Left kidney (tissue), 1 donor: ENCODE measurements at regions not wholly inside any gene's neighbourhood (a gene's known extent, or its start where the extent isn't known, plus 50 kb on each side); places are given as distances from the start of the nearest gene placed in this dataset.
"Not testable (repeated sequence)": the region's sequence is repeated elsewhere in the genome, so short reads cannot be mapped to it uniquely, and the experiment has no call there.

Experiments used
- DNase-seq: peaks from one replicate; pipeline ENCODE4 v3.0.0-alpha.2; 2013

DNA sequence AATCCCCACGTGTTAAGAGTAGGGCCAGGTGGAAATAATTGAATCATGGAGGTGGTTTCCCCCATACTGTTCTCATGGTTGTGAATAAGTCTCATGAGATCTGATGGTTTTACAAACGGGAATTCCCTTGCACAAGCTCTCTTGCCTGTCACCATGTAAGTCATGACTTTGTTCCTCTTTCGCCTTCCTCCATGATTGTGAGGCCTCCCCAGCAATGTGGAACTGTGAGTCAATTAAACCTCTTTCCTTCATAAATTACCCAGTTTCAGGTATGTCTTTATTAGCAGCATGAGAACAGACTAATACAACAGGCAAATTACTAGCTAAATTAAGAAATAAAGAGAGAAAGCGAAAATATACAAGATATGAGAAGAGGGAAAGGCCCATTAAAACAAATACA lies 1822.6 kb upstream of the PIK3C3 start:
- DNase-seq = not testable (repeated sequence)

DNA sequence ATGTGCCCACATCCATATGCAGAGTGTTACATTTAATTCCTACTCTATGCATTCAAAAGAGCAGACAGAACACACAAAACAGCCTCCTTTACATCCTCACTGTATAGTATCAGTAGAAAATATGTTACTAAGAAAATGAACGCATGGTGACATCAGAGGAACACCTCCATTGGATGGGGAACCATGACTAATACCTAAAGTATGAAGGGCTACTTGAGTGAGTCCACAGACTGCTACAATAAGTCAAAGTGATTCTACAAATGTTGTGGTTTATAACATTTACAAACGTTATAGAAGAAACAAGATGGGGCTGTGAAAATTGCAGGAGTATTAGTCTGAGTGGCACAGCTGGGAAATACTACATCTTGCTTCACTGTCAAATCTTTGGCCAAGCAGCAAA lies 1830.9 kb upstream of the PIK3C3 start:
- no peak for DNase-seq

- DNase-seq = no peak
Measured at GRCh38 chr18:40120796-40121391, 1834.1 kb upstream of the PIK3C3 start.

DNA sequence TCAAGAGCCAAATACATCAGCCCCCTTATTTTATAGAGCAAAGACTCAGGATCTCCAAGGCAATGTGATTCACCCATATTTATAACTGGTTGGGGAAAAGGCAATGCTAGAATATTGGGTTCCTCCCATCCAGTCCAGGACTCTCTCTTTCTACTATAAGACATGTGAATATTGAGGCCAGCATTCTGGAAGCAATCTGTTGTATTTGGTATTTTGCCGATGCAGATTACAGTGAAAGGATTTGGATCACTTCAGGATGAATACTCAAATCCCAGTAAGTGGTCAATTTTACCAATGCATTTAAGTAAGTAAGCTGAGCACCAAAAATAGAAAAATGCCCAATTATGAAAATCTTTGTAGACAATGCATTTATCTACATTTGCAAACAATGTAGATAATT lies 1834.7 kb upstream of the PIK3C3 start:
- no peak for DNase-seq

DNA sequence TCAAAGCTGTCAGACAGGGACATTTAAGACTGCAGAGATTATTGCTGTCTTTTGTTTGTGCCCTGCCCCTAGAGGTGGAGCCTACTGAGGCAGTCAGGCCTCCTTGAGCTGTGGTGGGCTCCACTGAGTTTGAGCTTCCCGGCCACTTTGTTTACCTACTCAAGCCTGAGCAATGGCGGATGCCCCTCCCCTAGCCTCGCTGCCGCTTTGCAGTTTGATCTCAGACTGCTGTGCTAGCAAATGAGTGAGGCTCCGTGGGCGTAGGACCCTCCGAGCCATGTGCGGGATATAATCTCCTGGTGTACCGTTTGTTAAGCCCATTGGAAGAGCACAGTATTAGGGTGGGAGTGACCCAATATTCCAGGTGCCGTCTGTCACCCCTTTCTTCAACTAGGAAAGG lies 1835.5 kb upstream of the PIK3C3 start:
- DNase-seq = not testable (repeated sequence)

GRCh38 chr18:40110455-40110854 lies 1844.6 kb upstream of the PIK3C3 start:
- DNase-seq = no peak

- peak; percentile 49 for DNase-seq
Measured at GRCh38 chr18:40109252-40110049, 1845.6 kb upstream of the PIK3C3 start.

- DNase-seq = peak; percentile 48
Measured at GRCh38 chr18:40108596-40108995, 1846.4 kb upstream of the PIK3C3 start.

DNA sequence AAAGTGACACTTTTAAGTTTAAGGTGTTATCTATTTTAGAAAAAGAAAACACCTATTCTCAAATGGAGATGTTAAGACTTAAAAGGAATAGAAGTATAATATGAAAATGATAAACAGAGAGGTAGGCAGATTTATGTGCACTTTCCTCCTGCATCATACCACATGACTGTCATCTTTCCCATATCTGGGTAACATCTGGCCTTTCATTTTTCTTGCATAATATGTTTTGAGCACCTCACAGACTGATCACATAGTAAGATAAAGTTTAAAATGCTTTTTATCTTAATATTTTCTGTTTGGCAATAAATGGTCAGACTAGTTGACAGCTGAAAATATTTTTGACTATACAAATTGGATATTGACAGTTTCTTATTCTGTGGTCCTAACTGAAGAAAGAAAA lies 1852.1 kb upstream of the PIK3C3 start:
- no peak for DNase-seq

GRCh38 chr18:40099641-40100040 lies 1855.4 kb upstream of the PIK3C3 start:
- no peak for DNase-seq

- no peak for DNase-seq
Measured at GRCh38 chr18:40096675-40097074, 1858.4 kb upstream of the PIK3C3 start.

- DNase-seq = no peak
Measured at GRCh38 chr18:40094441-40094840, 1860.6 kb upstream of the PIK3C3 start.

GRCh38 chr18:40088130-40088529 lies 1866.9 kb upstream of the PIK3C3 start:
- no peak for DNase-seq

- no peak for DNase-seq
Measured at GRCh38 chr18:40079786-40080185, 1875.2 kb upstream of the PIK3C3 start.

GRCh38 chr18:40075616-40076015 lies 1879.4 kb upstream of the PIK3C3 start:
- no peak for DNase-seq

- no peak for DNase-seq
Measured at GRCh38 chr18:40072761-40073160, 1882.3 kb upstream of the PIK3C3 start.

- DNase-seq = no peak
Measured at GRCh38 chr18:40066368-40066767, 1888.7 kb upstream of the PIK3C3 start.

- DNase-seq = no peak
Measured at GRCh38 chr18:40063488-40063887, 1891.5 kb upstream of the PIK3C3 start.

DNA sequence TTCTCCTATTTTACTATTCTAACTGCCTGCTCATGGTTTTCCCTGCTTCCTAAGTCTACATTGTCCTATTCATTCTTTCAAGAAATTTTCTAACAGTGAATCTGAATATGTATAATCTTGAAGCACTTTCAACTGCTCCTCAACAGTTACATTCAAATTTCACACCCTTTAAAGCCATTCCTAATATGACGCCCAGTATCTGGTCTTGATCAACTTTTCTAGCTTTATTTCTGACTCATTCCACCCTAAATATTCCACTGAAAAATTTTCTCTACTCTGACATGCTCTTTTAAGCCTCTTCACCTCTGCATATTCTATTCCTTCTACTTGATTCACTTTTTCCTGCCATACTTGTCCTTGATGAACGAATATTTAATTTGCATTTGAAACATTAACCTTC lies 1893.9 kb upstream of the PIK3C3 start:
- DNase-seq = no peak

DNA sequence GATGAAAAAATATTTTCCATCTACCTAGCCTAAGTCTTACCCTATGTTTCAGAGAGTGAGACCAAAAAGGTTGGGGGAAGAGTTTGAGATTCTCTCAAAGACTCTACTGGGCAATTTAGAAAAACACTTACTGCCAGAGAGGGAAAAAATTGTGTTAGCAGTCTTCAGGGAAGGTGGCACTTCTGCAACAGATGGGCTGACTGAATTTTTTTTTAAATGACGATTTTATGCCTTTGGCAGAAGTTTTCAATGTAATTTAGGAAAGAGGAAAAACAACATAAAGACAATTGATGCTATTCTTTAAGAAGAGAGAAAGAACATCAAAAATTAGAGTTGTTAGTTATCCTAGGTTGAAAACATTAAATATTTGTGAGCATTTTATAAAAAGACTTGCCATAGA lies 1894.5 kb upstream of the PIK3C3 start:
- DNase-seq = no peak

DNA sequence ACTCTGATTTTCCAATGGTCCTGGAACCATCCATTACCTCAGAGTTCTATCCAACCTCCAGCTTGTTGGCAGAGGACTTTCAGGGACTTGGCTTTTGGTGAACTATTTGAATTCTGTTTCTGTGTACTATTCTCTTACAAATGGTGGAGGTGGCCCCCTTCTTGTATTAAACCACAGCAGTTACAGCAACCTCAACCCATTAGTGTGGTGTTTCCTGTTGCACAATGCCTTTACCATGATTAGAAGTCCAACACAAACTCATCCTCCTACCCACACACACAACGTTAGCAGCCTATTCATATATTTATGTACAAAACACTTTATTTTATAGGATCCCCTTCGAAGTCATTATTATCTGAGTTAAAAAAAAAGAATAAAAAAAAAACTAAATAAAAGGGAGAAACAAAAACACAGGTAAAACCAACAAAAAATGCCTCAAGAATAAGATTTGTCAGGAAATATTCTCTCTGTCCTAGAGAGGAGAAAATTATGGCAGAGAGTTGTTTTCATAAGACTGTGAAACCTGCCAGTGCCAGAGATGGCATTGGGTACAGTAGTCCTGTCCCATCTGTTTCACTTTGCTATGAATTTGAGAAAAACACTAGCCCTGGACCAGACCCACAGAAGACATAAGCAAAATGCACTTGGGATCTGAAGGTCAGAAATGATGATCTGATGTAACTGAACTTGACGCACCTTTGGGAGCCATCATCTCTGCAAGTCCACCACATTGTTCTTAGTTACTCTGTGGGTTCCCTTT lies 1896.0 kb upstream of the PIK3C3 start:
- no peak for DNase-seq

DNA sequence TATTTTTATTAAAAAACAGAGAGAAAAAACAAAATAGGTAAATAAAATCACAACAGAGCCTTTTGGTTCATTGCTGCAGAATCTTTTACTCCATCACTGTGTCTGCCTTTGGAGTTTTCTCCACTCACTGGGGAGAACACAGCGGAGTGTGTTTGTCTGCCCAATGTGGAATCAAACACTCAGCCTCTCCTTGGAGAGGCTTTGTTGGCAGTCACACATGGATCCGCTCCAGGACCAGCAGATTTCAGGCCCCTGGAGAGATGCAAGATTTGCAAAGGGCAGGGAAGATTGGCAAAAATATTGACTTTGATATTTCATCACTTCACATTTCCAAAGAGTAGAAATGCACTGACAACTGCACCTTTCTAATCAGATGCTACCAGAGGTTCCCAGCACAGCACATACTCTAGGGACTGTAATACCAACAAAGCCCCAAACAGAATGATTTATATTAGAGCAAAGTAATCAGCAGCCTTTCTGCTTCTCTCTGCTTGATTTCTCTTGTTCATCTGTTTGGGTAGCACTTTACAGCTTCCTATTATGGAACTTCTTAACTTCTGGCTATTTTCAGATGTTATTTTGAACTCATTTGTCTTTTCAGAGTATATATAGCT lies 1898.8 kb upstream of the PIK3C3 start:
- DNase-seq = no peak

- no peak for DNase-seq
Measured at GRCh38 chr18:40055262-40055661, 1899.8 kb upstream of the PIK3C3 start.
